ENCODE measurements at regions not wholly inside any gene's neighbourhood (a gene's known extent, or its start where the extent isn't known, plus 50 kb on each side); places are given as distances from the start of the nearest gene placed in this dataset.

- Mint-ChIP-seq H3K4me3 (ENCODE audit: unreplicated experiment) (no peak overlapping the region), H3K4me1 (ENCODE audit: low read depth) (peaks cover 6% of the 10 kb centered on the region), H3K36me3 (ENCODE audit: low read depth) (no peaks in the 10 kb centered on the region), H3K27me3 (ENCODE audit: low read depth) (peaks cover 2% of the 10 kb centered on the region), H3K27ac (ENCODE audit: unreplicated experiment) (no peak overlapping the region), H3K9me3 (ENCODE audit: low read depth) (no peaks in the 10 kb centered on the region)
- DNase-seq (ENCODE audit: low spot score): no peak
- no peak for TF ChIP-seq CTCF (IDR thresholded peaks at IDR 0.05)
These were observed 89.9 kb upstream of the PRDM11 start for GRCh38 chr11:45056529-45056928.

- peaks cover 2% of the 10 kb centered on the region for H3K9me3 Mint-ChIP-seq (ENCODE audit: low read depth)
- no peak overlapping the region for H3K27ac Mint-ChIP-seq (ENCODE audit: unreplicated experiment)
- DNase-seq (ENCODE audit: low spot score): no peak
- peaks cover 14% of the 10 kb centered on the region for H3K4me1 Mint-ChIP-seq (ENCODE audit: low read depth)
- no peak for TF ChIP-seq CTCF (IDR thresholded peaks at IDR 0.05)
- H3K36me3 Mint-ChIP-seq (ENCODE audit: low read depth): no peaks in the 10 kb centered on the region
- no peak overlapping the region for H3K4me3 Mint-ChIP-seq (ENCODE audit: unreplicated experiment)
- peaks cover 2% of the 10 kb centered on the region for H3K27me3 Mint-ChIP-seq (ENCODE audit: low read depth)
These were observed 88.3 kb upstream of the PRDM11 start for GRCh38 chr11:45057938-45058646.

DNA sequence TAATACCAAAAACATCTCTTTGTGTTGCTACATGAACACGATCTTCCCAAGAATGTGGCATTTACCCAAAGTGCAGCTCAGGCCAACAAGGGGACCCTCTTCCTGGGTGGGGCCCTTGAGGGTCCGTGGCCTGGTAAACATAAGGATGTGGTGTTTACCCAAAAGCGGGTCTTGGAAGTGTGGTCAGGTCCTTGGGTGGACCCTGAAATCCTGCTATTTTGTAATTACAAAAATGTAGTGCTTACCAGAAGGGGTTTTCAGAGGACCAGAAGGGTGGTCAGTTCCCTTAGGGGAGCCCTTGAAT, 87.8 kb upstream of the PRDM11 start:
- H3K27me3 Mint-ChIP-seq (ENCODE audit: low read depth): peaks cover 2% of the 10 kb centered on the region
- H3K9me3 Mint-ChIP-seq (ENCODE audit: low read depth): peaks cover 5% of the 10 kb centered on the region
- H3K27ac Mint-ChIP-seq (ENCODE audit: unreplicated experiment): no peak overlapping the region
- H3K4me1 Mint-ChIP-seq (ENCODE audit: low read depth): peaks cover 14% of the 10 kb centered on the region
- H3K4me3 Mint-ChIP-seq (ENCODE audit: unreplicated experiment): no peak overlapping the region
- DNase-seq (ENCODE audit: low spot score): no peak
- no peak for TF ChIP-seq CTCF (IDR thresholded peaks at IDR 0.05)
- peaks cover under 1% of the 10 kb centered on the region for H3K36me3 Mint-ChIP-seq (ENCODE audit: low read depth)

- peaks cover 14% of the 10 kb centered on the region for H3K4me1 Mint-ChIP-seq (ENCODE audit: low read depth)
- H3K36me3 Mint-ChIP-seq (ENCODE audit: low read depth): peaks cover 5% of the 10 kb centered on the region
These were observed 85.7 kb upstream of the PRDM11 start for GRCh38 chr11:45060707-45061106.

DNA sequence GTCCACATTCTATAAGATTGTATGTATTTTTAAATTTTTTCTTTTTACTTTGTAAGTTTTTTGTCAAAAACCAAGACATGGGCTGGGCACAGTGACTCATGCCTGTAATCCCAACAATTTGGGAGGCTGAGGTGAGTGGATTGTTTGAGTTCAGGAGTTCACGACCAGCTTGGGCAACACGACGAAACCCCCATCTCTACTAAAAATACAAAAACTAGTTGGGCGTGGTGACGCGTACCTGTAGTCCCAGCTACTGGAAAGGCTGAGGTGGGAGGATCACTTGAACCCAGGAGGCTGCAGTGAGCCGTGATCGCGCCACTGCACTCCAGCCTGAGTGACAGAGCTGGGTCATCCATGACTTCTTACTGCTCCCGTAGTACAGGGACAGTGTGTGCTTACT, 84.8 kb upstream of the PRDM11 start:
- Mint-ChIP-seq H3K27ac (ENCODE audit: unreplicated experiment) (no peak overlapping the region), H3K4me3 (ENCODE audit: unreplicated experiment) (no peak overlapping the region), H3K9me3 (ENCODE audit: low read depth) (peaks cover 23% of the 10 kb centered on the region), H3K4me1 (ENCODE audit: low read depth) (peaks cover 14% of the 10 kb centered on the region), H3K27me3 (ENCODE audit: low read depth) (peaks cover 5% of the 10 kb centered on the region), H3K36me3 (ENCODE audit: low read depth) (peaks cover 6% of the 10 kb centered on the region)
- no peak for DNase-seq (ENCODE audit: low spot score)
- TF ChIP-seq CTCF (IDR thresholded peaks at IDR 0.05): no peak

More at GRCh38 chr11:45060707-45061106, 85.7 kb upstream of the PRDM11 start:
- Mint-ChIP-seq H3K9me3 (ENCODE audit: low read depth) (peaks cover 15% of the 10 kb centered on the region), H3K4me3 (ENCODE audit: unreplicated experiment) (no peak overlapping the region), H3K27ac (ENCODE audit: unreplicated experiment) (no peak overlapping the region), H3K27me3 (ENCODE audit: low read depth) (peaks cover 5% of the 10 kb centered on the region)
- TF ChIP-seq CTCF (IDR thresholded peaks at IDR 0.05): no peak
- no peak for DNase-seq (ENCODE audit: low spot score)
